Transverse colon (tissue), 4 donors: ENCODE measurements at regions not wholly inside any gene's neighbourhood (a gene's known extent, or its start where the extent isn't known, plus 50 kb on each side); places are given as distances from the start of the nearest gene placed in this dataset.

Source experiments
- DNase-seq: peaks from one replicate; pipeline ENCODE4 v3.0.0-alpha.2; 2019
- H3K27ac ChIP-seq, 4 donors: fragments of 200-600 bp; sonication (generic); 2 replicates each; pipeline ENCODE4 v1.5.1; 2016 to 2018; ENCODE audit warnings: inconsistent platforms in 4 of 4
- H3K27me3 ChIP-seq: fragments of 200-600 bp; sonication (generic); 2 replicates; pipeline ENCODE4 v1.5.1; 2017; ENCODE audit warnings: inconsistent platforms
- H3K36me3 ChIP-seq, 4 donors: fragments of 200-600 bp; sonication (generic); 2 replicates each; pipeline ENCODE4 v1.5.1; 2017 to 2019; ENCODE audit warnings: inconsistent platforms in 4 of 4
- H3K4me1 ChIP-seq, 4 donors: fragments of 200-600 bp; sonication (generic); 2 replicates each; pipeline ENCODE4 v1.5.1; 2017 to 2020; ENCODE audit warnings: inconsistent platforms in 4 of 4
- H3K4me3 ChIP-seq, 4 donors: fragments of 200-600 bp; sonication (generic); 1 replicate in 1 of 4; 2 replicates in 3 of 4; pipeline versions ENCODE4 v1.5.1 to v1.6.1; 2017 to 2019; ENCODE audit warnings: inconsistent platforms in 4 of 4
- H3K9me3 ChIP-seq, 2 donors: fragments of 200-600 bp; sonication (generic); 2 replicates each; pipeline ENCODE4 v1.5.1; 2017 to 2019; ENCODE audit warnings: inconsistent platforms in 2 of 2
- EP300 ChIP-seq: sonication (generic); formaldehyde crosslinking; IDR thresholded peaks from one replicate; pipeline ENCODE4 v1.6.1; 2017; ENCODE audit warnings: antibody characterized with exemption, low read depth
- POLR2A ChIP-seq: fragments of 450-650 bp; IDR thresholded peaks from one replicate; pipeline ENCODE4 v1.6.1; 2016; ENCODE audit warnings: antibody characterized with exemption, mild to moderate bottlenecking, moderate library complexity
- POLR2AphosphoS5 ChIP-seq, 3 donors: sonication (generic); formaldehyde crosslinking; IDR thresholded peaks; one replicate each; pipeline ENCODE4 v1.6.1; 2016; ENCODE audit warnings: antibody characterized with exemption in 3 of 3
- WGBS, 2 donors: methylation state at CpG; one replicate each; pipeline ENCODE4 v1.1.5; 2018; ENCODE audit warnings: low coverage in 1 of 2; 5-methylcytosine and 5-hydroxymethylcytosine counted together
- in situ Hi-C, 4 donors: fragments of 200-750 bp; cut with MboI; loops; one replicate each; pipeline versions ENCODE4 v1.15.0 to v1.15.1; 2017; ENCODE audit warnings: low sequenced_read_pairs in 3 of 4, low pct_ligation_motif_present in 1 of 4, low pct_unique_long_range_greater_than_20kb in 1 of 4
- intact Hi-C: fragments of 100-400 bp; cut with DNase I; formaldehyde crosslinking; loops from one replicate; pipeline ENCODE4 v1.15.1; 2023; ENCODE audit warnings: low total_unique reads
- TF ChIP-seq, protein P1 (sequence below), 5 experiments: fragments of 200-600 bp in 3 of 5; fragments of 450-650 bp in 2 of 5; sonication (generic) in 3 of 5; IDR thresholded peaks; 1 replicate in 2 of 5; 2 replicates in 3 of 5; pipeline ENCODE4 v1.5.1; 2016 to 2017; ENCODE audit warnings: antibody characterized with exemption in 5 of 5, inconsistent platforms in 3 of 5, mild to moderate bottlenecking in 2 of 5, moderate library complexity in 1 of 5

GRCh38 chr11:80065086-80065485 lies 624.3 kb upstream of the TENM4 start:
- Histone ChIP-seq H3K27ac (no peak overlapping the region), H3K9me3 (no peaks in the 10 kb centered on the region), H3K4me1 (no peaks in the 10 kb centered on the region), H3K36me3 (no peaks in the 10 kb centered on the region), H3K4me3 (no peak overlapping the region), H3K27me3 (no peaks in the 10 kb centered on the region)
- intact Hi-C loops, result no loop called here
- no peak for TF ChIP-seq POLR2AphosphoS5 (IDR thresholded peaks at IDR 0.05)
- TF ChIP-seq POLR2A, result no peak
- TF ChIP-seq EP300, result no peak
- TF ChIP-seq, protein P1, sequence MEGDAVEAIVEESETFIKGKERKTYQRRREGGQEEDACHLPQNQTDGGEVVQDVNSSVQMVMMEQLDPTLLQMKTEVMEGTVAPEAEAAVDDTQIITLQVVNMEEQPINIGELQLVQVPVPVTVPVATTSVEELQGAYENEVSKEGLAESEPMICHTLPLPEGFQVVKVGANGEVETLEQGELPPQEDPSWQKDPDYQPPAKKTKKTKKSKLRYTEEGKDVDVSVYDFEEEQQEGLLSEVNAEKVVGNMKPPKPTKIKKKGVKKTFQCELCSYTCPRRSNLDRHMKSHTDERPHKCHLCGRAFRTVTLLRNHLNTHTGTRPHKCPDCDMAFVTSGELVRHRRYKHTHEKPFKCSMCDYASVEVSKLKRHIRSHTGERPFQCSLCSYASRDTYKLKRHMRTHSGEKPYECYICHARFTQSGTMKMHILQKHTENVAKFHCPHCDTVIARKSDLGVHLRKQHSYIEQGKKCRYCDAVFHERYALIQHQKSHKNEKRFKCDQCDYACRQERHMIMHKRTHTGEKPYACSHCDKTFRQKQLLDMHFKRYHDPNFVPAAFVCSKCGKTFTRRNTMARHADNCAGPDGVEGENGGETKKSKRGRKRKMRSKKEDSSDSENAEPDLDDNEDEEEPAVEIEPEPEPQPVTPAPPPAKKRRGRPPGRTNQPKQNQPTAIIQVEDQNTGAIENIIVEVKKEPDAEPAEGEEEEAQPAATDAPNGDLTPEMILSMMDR (IDR thresholded peaks at IDR 0.05), result no peak
- in situ Hi-C loops, result no loop called here
- WGBS, 2 donors, result 85 to 89% methylated on average over 3 of the region's 3 CpGs
- DNase-seq, result no peak

DNA sequence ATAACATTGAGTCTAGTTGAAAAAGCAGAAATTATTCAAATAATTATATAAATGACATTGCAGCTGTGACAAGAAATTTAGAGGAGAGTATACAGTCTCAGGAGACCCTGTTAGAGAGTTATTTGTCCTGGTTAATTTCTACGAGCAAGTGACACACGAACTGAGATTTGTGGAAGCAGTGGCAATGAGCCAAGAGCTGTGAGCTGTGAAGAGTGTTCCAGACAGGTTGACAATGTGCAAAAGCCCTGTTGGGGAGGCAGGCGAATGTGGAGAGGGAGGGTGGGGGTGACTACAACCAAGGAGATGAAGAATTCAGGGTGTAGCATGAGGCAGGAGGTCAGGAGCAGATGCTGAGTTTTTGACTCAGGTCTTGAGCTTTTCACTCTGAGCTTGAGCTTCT lies 620.2 kb upstream of the TENM4 start:
- TF ChIP-seq EP300 (no peak), POLR2A (no peak), POLR2AphosphoS5 (IDR thresholded peaks at IDR 0.05) (no peak)
- TF ChIP-seq, protein P1 (IDR thresholded peaks at IDR 0.05), result no peak
- intact Hi-C loops, result no loop called here
- in situ Hi-C loops, result no loop called here
- no peak overlapping the region for H3K4me3 ChIP-seq
- H3K9me3 ChIP-seq, result no peaks in the 10 kb centered on the region
- no peak for DNase-seq
- 56 to 69% methylated on average over 3 of the region's 3 CpGs for WGBS, 2 donors
- H3K27ac ChIP-seq, result no peak overlapping the region
- H3K27me3 ChIP-seq, result no peaks in the 10 kb centered on the region
- H3K4me1 ChIP-seq, result no peaks in the 10 kb centered on the region
- H3K36me3 ChIP-seq, result no peaks in the 10 kb centered on the region

DNA sequence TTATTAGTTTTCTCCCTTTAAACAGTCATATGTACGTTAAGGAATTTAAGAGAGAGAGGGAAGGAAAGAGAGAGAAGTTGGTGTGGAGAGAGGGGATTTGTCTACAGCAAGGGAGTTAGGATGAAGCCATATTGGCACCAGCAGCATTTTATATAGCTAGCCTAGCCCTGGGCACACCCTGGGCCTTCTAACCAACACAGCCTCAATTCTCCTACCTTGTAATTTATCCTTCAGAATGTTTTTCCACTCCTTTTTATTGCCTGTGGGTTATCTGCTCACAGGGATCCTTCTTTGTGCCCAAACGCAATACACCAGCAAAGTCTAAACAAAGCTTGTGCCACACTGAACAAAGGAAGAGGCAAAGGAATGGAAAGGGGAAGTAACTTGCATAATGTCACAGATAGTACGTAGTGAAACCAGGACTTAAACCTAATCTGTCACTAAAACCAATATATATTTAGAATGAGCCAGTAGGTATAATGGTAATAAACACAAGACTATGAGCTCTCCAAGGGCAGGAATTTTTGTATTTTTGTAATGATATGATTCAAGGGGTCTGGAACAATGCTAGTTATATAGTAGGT lies 613.8 kb upstream of the TENM4 start:
- no peaks in the 10 kb centered on the region for H3K27me3 ChIP-seq
- in situ Hi-C loops, result no loop called here
- no peaks in the 10 kb centered on the region for H3K9me3 ChIP-seq
- no peak for TF ChIP-seq POLR2AphosphoS5 (IDR thresholded peaks at IDR 0.05)
- no peak for TF ChIP-seq EP300
- no peak for TF ChIP-seq POLR2A
- TF ChIP-seq, protein P1 (IDR thresholded peaks at IDR 0.05), result no peak
- H3K4me1 ChIP-seq, result no peaks in the 10 kb centered on the region
- 24 to 31% methylated on average over 3 of the region's 3 CpGs for WGBS, 2 donors
- peak overlapping the region in 2 of 4 donors; percentile 2 to 11 for H3K27ac ChIP-seq
- no peaks in the 10 kb centered on the region for H3K36me3 ChIP-seq
- intact Hi-C loops, result no loop called here
- peak; percentile 25 for DNase-seq
- no peak overlapping the region for H3K4me3 ChIP-seq

DNA sequence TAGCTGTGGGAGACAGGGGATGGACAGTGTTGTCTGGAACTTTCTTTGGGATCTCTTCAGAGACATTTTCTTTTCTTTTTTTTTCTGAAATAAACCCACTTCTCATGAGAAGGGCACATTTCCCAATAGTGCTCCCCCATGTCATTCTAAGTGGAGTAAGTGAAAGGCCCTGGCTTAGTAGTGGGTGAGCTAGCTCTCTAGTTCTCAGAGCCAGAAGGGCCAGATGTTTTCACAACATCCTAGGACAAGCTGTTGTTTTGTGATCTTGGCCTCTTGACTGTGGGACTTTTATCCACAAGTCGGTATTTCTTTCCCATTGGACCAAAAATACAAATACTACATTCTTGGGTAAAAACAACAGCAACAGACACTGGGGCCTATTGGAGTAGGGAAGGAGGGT lies 607.7 kb upstream of the TENM4 start:
- 85% methylated on average over 1 of the region's 1 CpG; no CpG with 5 or more reads in 1 of the 2 donors for WGBS, 2 donors
- TF ChIP-seq EP300 (no peak), POLR2AphosphoS5 (IDR thresholded peaks at IDR 0.05) (no peak), POLR2A (no peak)
- TF ChIP-seq, protein P1 (IDR thresholded peaks at IDR 0.05), result no peak
- H3K27me3 ChIP-seq, result no peaks in the 10 kb centered on the region
- DNase-seq, result no peak
- H3K36me3 ChIP-seq, result no peaks in the 10 kb centered on the region
- no peak overlapping the region for H3K27ac ChIP-seq
- no peak overlapping the region for H3K4me3 ChIP-seq
- H3K9me3 ChIP-seq, result no peaks in the 10 kb centered on the region
- intact Hi-C loops (no loop called here), in situ Hi-C loops (no loop called here)
- H3K4me1 ChIP-seq, result no peaks in the 10 kb centered on the region
